ENCODE measurements at regions not wholly inside any gene's neighbourhood (a gene's known extent, or its start where the extent isn't known, plus 50 kb on each side); places are given as distances from the start of the nearest gene placed in this dataset.

- TF ChIP-seq CTCF (IDR thresholded peaks at IDR 0.05), result no peak
Measured at GRCh38 chr10:131767716-131768115, 133.1 kb upstream of the PPP2R2D start.

DNA sequence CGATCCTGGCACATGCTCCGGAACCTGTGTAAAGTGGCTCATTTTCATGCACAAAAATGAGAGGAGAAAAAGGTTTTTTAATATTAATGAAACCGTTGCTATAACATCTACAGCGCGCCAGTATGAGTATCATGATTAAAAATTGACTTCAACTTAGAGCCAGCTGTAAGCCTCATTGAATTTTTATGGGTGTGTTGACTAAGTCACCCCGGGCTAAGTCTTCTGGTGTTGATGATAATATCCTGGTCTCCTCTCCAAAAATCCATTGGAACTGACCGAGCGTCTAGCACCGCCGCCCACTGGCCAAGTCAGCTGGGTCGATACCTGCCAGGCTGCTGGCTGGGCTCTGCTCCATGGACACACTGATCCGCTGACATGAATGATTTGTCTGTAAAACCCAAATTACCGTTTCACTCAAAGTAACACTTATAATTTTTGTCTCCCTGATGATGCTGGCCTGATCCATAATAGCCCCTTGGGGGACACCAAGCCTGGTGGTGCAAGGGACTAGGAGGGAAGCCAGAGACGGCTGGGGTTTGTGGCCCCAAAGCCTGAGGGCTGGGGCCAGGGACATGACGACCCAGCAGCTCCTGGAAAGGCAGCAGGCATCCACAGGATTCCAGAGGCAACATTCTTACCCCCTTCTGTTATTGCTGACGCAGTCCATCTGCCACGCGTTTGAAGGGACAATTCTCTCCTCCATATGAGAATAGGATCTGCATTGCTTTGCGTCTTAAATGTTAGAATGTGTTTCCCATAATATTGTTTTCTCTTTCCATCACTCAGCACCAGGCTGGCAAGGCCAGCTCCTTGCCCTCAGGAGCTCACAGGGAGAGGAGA lies 131.0 kb upstream of the PPP2R2D start:
- TF ChIP-seq CTCF (IDR thresholded peaks at IDR 0.05), result no peak

- TF ChIP-seq CTCF (IDR thresholded peaks at IDR 0.05), result no peak
Measured at GRCh38 chr10:131770946-131771633, 129.7 kb upstream of the PPP2R2D start.

GRCh38 chr10:131771634-131772358 lies 129.0 kb upstream of the PPP2R2D start:
- no peak for TF ChIP-seq CTCF (IDR thresholded peaks at IDR 0.05)

DNA sequence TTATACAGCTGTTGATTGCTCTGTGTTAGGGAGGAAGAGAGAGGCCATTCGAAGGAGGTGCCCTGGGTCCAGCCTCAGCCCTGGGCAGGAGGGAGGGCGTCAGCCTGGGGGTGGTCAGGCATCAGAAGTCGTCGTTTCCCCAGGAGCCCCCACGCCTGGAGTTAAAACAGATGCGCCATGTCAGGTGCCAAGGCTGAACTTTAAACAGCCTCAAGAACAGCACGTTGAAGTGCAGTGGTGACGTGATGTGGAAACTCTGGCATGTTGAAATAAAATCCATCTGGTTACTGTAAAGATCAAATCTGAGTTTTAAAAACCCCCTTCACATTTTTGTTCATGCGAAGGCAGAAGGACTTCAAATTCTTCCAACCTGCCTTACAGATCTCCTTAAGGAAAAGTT lies 128.4 kb upstream of the PPP2R2D start:
- no peak for TF ChIP-seq CTCF (IDR thresholded peaks at IDR 0.05)

GRCh38 chr10:131773370-131774343 lies 127.2 kb upstream of the PPP2R2D start:
- TF ChIP-seq CTCF (IDR thresholded peaks at IDR 0.05), result no peak

DNA sequence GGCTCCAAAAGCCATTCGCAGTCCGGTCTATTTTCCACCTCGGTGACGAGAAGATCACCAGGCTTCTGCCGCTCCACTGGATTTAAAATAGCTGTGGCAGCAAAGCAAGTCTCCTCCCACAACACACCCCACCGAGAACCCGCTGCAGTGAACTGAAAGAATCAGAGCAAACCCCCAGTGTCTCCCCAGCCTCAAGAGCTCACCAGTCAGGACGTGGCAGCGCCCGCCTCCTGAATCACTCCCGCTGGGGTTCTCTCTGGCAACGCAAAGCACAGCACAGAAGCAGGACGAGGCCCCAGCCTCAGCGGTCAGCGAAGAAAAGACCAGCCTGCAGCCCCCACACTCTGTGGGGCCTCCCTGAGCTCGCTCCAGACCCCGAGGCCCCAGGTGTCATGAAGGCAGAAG lies 126.1 kb upstream of the PPP2R2D start:
- TF ChIP-seq CTCF (IDR thresholded peaks at IDR 0.05), result no peak

All from LNCAP (cell line).